ENCODE measurements at regions not wholly inside any gene's neighbourhood (a gene's known extent, or its start where the extent isn't known, plus 50 kb on each side); places are given as distances from the start of the nearest gene placed in this dataset.

DNA sequence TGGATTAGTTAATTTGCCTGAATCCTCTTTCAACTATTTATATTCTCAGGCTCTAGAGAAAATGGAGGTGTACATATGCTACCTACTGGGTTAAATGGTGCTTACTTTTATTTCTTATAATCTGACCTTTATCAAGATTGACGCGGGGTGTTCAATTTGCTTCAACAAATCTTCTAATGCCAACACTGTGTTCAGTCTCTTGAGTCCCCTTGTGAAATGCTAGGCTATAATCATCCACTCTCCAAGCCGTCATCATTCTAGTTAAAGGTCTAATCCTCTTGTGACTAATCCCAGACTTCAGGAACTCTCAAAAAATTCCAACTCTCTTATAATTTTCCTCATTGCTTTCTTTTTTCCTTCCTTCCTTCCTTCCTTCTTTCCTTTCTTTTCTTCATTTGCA, 1396.2 kb downstream of the CDH8 start:
- TF ChIP-seq EZH2 (IDR thresholded peaks at IDR 0.05; ENCODE audit: low read length, unreplicated experiment): no peak
- TF ChIP-seq, protein P1, sequence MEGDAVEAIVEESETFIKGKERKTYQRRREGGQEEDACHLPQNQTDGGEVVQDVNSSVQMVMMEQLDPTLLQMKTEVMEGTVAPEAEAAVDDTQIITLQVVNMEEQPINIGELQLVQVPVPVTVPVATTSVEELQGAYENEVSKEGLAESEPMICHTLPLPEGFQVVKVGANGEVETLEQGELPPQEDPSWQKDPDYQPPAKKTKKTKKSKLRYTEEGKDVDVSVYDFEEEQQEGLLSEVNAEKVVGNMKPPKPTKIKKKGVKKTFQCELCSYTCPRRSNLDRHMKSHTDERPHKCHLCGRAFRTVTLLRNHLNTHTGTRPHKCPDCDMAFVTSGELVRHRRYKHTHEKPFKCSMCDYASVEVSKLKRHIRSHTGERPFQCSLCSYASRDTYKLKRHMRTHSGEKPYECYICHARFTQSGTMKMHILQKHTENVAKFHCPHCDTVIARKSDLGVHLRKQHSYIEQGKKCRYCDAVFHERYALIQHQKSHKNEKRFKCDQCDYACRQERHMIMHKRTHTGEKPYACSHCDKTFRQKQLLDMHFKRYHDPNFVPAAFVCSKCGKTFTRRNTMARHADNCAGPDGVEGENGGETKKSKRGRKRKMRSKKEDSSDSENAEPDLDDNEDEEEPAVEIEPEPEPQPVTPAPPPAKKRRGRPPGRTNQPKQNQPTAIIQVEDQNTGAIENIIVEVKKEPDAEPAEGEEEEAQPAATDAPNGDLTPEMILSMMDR (conservative IDR thresholded peaks at IDR 0.05; ENCODE audit: low read depth, low read length): no peak

All from PC-3 (cell line).